Endothelial cell of umbilical vein (primary cell): ENCODE measurements at regions not wholly inside any gene's neighbourhood (a gene's known extent, or its start where the extent isn't known, plus 50 kb on each side); places are given as distances from the start of the nearest gene placed in this dataset.

Experiments used
- EZH2 ChIP-seq: IDR thresholded peaks from 2 replicates; pipeline ENCODE4 v1.6.1; 2012; ENCODE audit warnings: borderline replicate concordance, low read depth, mild to moderate bottlenecking, moderate library complexity, low read length, inconsistent platforms; ENCODE audit not compliant: severe bottlenecking
- TF ChIP-seq, protein P1 (sequence below), 2 donors: IDR thresholded peaks; 1 replicate in 1 of 2; 2 replicates in 1 of 2; pipeline ENCODE4 v1.5.1; 2011; ENCODE audit warnings: low read length in 2 of 2, mild to moderate bottlenecking in 2 of 2, moderate library complexity in 2 of 2, control low read depth in 1 of 2, inconsistent platforms in 1 of 2, low read depth in 1 of 2; ENCODE audit not compliant: insufficient read depth in 1 of 2; ENCODE audit errors: extremely low read depth in 1 of 2

DNA sequence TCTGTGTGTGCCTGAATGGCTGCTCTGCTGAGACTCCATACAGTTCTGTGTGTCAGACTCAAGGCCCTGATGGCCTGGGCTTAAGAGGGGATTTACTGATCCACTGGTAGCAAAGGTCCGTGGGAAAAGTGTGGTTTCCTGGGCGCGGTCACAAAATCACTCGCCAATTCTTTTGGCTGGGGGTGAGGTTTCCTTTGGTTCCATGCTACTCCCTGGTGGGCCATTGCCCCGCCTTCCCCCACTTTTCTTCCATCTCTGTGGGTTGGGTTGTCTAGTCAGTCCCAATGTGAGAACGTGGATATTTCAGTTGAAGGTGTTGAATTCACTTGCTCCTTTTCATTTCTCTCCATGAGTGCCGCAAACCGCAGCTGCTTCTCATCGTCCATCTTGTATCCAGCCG is 162.7 kb upstream of the NRXN1 start:
- TF ChIP-seq EZH2: no peak
- TF ChIP-seq, protein P1, sequence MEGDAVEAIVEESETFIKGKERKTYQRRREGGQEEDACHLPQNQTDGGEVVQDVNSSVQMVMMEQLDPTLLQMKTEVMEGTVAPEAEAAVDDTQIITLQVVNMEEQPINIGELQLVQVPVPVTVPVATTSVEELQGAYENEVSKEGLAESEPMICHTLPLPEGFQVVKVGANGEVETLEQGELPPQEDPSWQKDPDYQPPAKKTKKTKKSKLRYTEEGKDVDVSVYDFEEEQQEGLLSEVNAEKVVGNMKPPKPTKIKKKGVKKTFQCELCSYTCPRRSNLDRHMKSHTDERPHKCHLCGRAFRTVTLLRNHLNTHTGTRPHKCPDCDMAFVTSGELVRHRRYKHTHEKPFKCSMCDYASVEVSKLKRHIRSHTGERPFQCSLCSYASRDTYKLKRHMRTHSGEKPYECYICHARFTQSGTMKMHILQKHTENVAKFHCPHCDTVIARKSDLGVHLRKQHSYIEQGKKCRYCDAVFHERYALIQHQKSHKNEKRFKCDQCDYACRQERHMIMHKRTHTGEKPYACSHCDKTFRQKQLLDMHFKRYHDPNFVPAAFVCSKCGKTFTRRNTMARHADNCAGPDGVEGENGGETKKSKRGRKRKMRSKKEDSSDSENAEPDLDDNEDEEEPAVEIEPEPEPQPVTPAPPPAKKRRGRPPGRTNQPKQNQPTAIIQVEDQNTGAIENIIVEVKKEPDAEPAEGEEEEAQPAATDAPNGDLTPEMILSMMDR (IDR thresholded peaks at IDR 0.05; ENCODE audit: extremely low read depth in 1 of 2, insufficient read depth in 1 of 2, low read depth in 1 of 2, low read length in 2 of 2): no peak
